Liver (tissue), 8 donors: ENCODE measurements at regions not wholly inside any gene's neighbourhood (a gene's known extent, or its start where the extent isn't known, plus 50 kb on each side); places are given as distances from the start of the nearest gene placed in this dataset.

Source experiments
- DNase-seq: peaks from one replicate; pipeline ENCODE4 v3.0.0-alpha.2; 2017; ENCODE audit warnings: low spot score
- H3K27ac ChIP-seq, 2 donors: one replicate each; pipeline ENCODE4 v1.7.0; 2013; ENCODE audit warnings: inconsistent platforms in 2 of 2, low read length in 2 of 2, control low read depth in 1 of 2, low read depth in 1 of 2, mild to moderate bottlenecking in 1 of 2
- H3K27me3 ChIP-seq, 4 donors: one replicate each; pipeline versions ENCODE4 v1.6.1 to v1.7.0; 2013; ENCODE audit warnings: low read length in 3 of 4, inconsistent platforms in 1 of 4, mild to moderate bottlenecking in 1 of 4, moderate library complexity in 1 of 4; ENCODE audit not compliant: control insufficient read depth in 4 of 4, insufficient read depth in 4 of 4
- H3K36me3 ChIP-seq, 4 donors: one replicate each; pipeline versions ENCODE4 v1.6.1 to v1.7.0; 2013; ENCODE audit warnings: low read length in 3 of 4, mild to moderate bottlenecking in 3 of 4, low read depth in 1 of 4, moderate library complexity in 1 of 4; ENCODE audit not compliant: control insufficient read depth in 4 of 4, insufficient read depth in 3 of 4
- H3K4me1 ChIP-seq, 4 donors: one replicate each; pipeline versions ENCODE4 v1.6.1 to v1.7.0; 2013; ENCODE audit warnings: low read length in 3 of 4, mild to moderate bottlenecking in 3 of 4, moderate library complexity in 1 of 4; ENCODE audit not compliant: control insufficient read depth in 4 of 4, insufficient read depth in 4 of 4
- H3K4me3 ChIP-seq, 3 donors: one replicate each; pipeline versions ENCODE4 v1.6.1 to v1.7.0; 2013; ENCODE audit warnings: low read length in 3 of 3, control low read depth in 1 of 3, low read depth in 1 of 3, mild to moderate bottlenecking in 1 of 3
- H3K9ac ChIP-seq, 2 donors: one replicate each; pipeline ENCODE4 v1.7.0; 2013; ENCODE audit warnings: low read length in 2 of 2, mild to moderate bottlenecking in 2 of 2, moderate library complexity in 2 of 2, control low read depth in 1 of 2, low read depth in 1 of 2
- H3K9me3 ChIP-seq, 4 donors: one replicate each; pipeline versions ENCODE4 v1.6.1 to v1.7.0; 2013; ENCODE audit warnings: low read length in 3 of 4; ENCODE audit not compliant: control insufficient read depth in 4 of 4
- ATF3 ChIP-seq: IDR thresholded peaks from 2 replicates; pipeline ENCODE4 v1.6.1; 2016; ENCODE audit warnings: antibody characterized with exemption
- CTCF ChIP-seq: fragments of 150-350 bp; IDR thresholded peaks from 2 replicates; pipeline ENCODE4 v1.5.1; 2017; ENCODE audit warnings: improper control_type of control experiment, low read depth, low read length; ENCODE audit not compliant: missing input control
- EGR1 ChIP-seq, 2 donors: IDR thresholded peaks; 2 replicates each; pipeline ENCODE4 v1.6.1; 2016 to 2018; ENCODE audit warnings: antibody characterized with exemption in 2 of 2, low read depth in 2 of 2
- FOXA1 ChIP-seq: IDR thresholded peaks from 2 replicates; pipeline ENCODE4 v1.6.1; 2016; ENCODE audit warnings: antibody characterized with exemption
- FOXA2 ChIP-seq: IDR thresholded peaks from 2 replicates; pipeline ENCODE4 v1.6.1; 2016; ENCODE audit warnings: antibody characterized with exemption
- GABPA ChIP-seq, 2 donors: IDR thresholded peaks in 1 of 2; conservative IDR thresholded peaks in 1 of 2; 2 replicates each; pipeline ENCODE4 v1.6.1; 2016; ENCODE audit warnings: antibody characterized with exemption in 2 of 2, mild to moderate bottlenecking in 1 of 2, moderate library complexity in 1 of 2
- HNF4A ChIP-seq, 2 donors: conservative IDR thresholded peaks; 2 replicates each; pipeline ENCODE4 v1.6.1; 2016; ENCODE audit warnings: antibody characterized with exemption in 2 of 2, mild to moderate bottlenecking in 2 of 2
- HNF4G ChIP-seq: IDR thresholded peaks from 2 replicates; pipeline ENCODE4 v1.6.1; 2016; ENCODE audit warnings: antibody characterized with exemption
- JUND ChIP-seq, 2 donors: IDR thresholded peaks; 2 replicates each; pipeline ENCODE4 v1.6.1; 2016; ENCODE audit warnings: antibody characterized with exemption in 2 of 2
- NR2F2 ChIP-seq: IDR thresholded peaks from 2 replicates; pipeline ENCODE4 v1.6.1; 2016; ENCODE audit warnings: antibody characterized with exemption
- RAD21 ChIP-seq, 2 donors: IDR thresholded peaks; 2 replicates each; pipeline ENCODE4 v1.6.1; 2016; ENCODE audit warnings: antibody characterized with exemption in 2 of 2, mild to moderate bottlenecking in 2 of 2
- SP1 ChIP-seq: IDR thresholded peaks from 2 replicates; pipeline ENCODE4 v1.6.1; 2018; ENCODE audit warnings: antibody characterized with exemption, mild to moderate bottlenecking
- YY1 ChIP-seq: IDR thresholded peaks from 2 replicates; pipeline ENCODE4 v1.6.1; 2016; ENCODE audit warnings: antibody characterized with exemption, mild to moderate bottlenecking
- WGBS: extraction: QIAGEN DNeasy Blood & Tissue Kit; methylation state at CpG from one replicate; pipeline ENCODE4 v1.1.7; 2013; 5-methylcytosine and 5-hydroxymethylcytosine counted together
- TF ChIP-seq, protein P1 (sequence below): IDR thresholded peaks from 2 replicates; pipeline ENCODE4 v1.6.1; 2016; ENCODE audit warnings: antibody characterized with exemption, mild to moderate bottlenecking
- TF ChIP-seq, protein P2 (sequence below): IDR thresholded peaks from 2 replicates; pipeline ENCODE4 v1.6.1; 2016; ENCODE audit warnings: antibody characterized with exemption
- donor health status: healthy.
- donor health status: healthy.
- donor health status: healthy.
- donor health status: healthy.
- donor health status: healthy.

DNA sequence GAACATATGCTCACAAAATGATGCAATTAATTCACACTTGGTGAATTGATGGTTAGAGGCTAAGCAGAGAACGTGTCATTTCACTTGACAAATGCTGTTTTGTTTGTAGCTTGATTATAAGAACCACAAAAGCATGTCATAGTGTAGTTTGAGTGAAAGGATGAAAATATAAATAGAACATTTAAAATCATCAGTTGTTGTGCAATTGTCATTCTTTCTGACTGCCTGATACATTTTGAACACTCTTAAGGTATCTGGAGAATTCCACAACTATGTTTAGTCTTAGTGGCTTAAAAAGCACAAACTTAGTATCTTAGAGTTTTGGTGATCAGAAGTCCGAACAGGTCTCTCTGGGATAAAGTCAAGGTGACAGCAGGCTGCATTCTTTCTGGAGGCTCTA is 129.4 kb downstream of the BASP1 start:
- DNase-seq = no peak
- H3K4me3 ChIP-seq = no peak overlapping the region
- no peak overlapping the region for H3K27ac ChIP-seq
- no peaks in the 10 kb centered on the region for H3K4me1 ChIP-seq
- 82% methylated on average over 2 of the region's 2 CpGs for WGBS
- no peaks in the 10 kb centered on the region for H3K27me3 ChIP-seq
- no peaks in the 10 kb centered on the region for H3K36me3 ChIP-seq
- no peak overlapping the region for H3K9ac ChIP-seq
- no peak for TF ChIP-seq SP1
- no peak for TF ChIP-seq RAD21 (IDR thresholded peaks at IDR 0.05)
- TF ChIP-seq NR2F2 = no peak
- no peak for TF ChIP-seq ATF3
- no peak for TF ChIP-seq CTCF
- no peak for TF ChIP-seq FOXA2
- no peak for TF ChIP-seq FOXA1
- no peak for TF ChIP-seq HNF4G
- no peak for TF ChIP-seq YY1
- no peak for TF ChIP-seq HNF4A (conservative IDR thresholded peaks at IDR 0.05)
- TF ChIP-seq, protein P1, sequence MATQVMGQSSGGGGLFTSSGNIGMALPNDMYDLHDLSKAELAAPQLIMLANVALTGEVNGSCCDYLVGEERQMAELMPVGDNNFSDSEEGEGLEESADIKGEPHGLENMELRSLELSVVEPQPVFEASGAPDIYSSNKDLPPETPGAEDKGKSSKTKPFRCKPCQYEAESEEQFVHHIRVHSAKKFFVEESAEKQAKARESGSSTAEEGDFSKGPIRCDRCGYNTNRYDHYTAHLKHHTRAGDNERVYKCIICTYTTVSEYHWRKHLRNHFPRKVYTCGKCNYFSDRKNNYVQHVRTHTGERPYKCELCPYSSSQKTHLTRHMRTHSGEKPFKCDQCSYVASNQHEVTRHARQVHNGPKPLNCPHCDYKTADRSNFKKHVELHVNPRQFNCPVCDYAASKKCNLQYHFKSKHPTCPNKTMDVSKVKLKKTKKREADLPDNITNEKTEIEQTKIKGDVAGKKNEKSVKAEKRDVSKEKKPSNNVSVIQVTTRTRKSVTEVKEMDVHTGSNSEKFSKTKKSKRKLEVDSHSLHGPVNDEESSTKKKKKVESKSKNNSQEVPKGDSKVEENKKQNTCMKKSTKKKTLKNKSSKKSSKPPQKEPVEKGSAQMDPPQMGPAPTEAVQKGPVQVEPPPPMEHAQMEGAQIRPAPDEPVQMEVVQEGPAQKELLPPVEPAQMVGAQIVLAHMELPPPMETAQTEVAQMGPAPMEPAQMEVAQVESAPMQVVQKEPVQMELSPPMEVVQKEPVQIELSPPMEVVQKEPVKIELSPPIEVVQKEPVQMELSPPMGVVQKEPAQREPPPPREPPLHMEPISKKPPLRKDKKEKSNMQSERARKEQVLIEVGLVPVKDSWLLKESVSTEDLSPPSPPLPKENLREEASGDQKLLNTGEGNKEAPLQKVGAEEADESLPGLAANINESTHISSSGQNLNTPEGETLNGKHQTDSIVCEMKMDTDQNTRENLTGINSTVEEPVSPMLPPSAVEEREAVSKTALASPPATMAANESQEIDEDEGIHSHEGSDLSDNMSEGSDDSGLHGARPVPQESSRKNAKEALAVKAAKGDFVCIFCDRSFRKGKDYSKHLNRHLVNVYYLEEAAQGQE = no peak
- no peak for TF ChIP-seq EGR1 (IDR thresholded peaks at IDR 0.05; ENCODE audit: low read depth in 2 of 2)
- TF ChIP-seq GABPA (IDR thresholded peaks at IDR 0.05 in 1 of 2, conservative IDR thresholded peaks at IDR 0.05 in 1 of 2) = no peak
- no peak for TF ChIP-seq JUND (IDR thresholded peaks at IDR 0.05)
- TF ChIP-seq, protein P2, sequence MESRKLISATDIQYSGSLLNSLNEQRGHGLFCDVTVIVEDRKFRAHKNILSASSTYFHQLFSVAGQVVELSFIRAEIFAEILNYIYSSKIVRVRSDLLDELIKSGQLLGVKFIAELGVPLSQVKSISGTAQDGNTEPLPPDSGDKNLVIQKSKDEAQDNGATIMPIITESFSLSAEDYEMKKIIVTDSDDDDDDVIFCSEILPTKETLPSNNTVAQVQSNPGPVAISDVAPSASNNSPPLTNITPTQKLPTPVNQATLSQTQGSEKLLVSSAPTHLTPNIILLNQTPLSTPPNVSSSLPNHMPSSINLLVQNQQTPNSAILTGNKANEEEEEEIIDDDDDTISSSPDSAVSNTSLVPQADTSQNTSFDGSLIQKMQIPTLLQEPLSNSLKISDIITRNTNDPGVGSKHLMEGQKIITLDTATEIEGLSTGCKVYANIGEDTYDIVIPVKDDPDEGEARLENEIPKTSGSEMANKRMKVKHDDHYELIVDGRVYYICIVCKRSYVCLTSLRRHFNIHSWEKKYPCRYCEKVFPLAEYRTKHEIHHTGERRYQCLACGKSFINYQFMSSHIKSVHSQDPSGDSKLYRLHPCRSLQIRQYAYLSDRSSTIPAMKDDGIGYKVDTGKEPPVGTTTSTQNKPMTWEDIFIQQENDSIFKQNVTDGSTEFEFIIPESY = no peak
- no peaks in the 10 kb centered on the region for H3K9me3 ChIP-seq

DNA sequence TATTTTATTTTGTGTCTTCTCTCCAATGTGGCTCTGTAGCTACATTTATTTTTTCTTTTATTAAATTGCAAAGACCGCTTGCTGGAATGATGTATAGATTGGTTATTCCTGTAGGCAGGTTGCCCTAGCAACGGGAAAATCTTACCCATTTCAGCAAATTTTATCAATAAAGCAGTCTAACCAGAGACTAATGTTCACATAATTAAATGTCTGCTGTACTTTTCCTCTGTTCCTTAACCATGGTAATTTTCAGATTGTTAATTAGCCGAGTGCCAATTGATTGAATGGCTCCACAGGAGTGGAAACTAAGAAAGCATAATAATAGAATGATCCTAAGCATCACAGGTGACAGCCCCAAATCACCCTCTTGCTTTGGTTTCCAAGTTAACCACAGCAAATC is 134.8 kb downstream of the BASP1 start:
- TF ChIP-seq, protein P2 = no peak
- TF ChIP-seq GABPA (IDR thresholded peaks at IDR 0.05 in 1 of 2, conservative IDR thresholded peaks at IDR 0.05 in 1 of 2) (no peak), RAD21 (IDR thresholded peaks at IDR 0.05) (no peak), NR2F2 (no peak), FOXA1 (no peak), HNF4A (conservative IDR thresholded peaks at IDR 0.05) (no peak), CTCF (no peak)
- TF ChIP-seq, protein P1 = no peak
- H3K36me3 ChIP-seq = no peaks in the 10 kb centered on the region
- H3K9ac ChIP-seq = no peak overlapping the region
- no peaks in the 10 kb centered on the region for H3K27me3 ChIP-seq
- no peak overlapping the region for H3K27ac ChIP-seq
- H3K4me3 ChIP-seq = no peak overlapping the region
- no peaks in the 10 kb centered on the region for H3K9me3 ChIP-seq
- WGBS = 69% methylated on average over 3 of the region's 3 CpGs
- DNase-seq = no peak
- H3K4me1 ChIP-seq = no peaks in the 10 kb centered on the region
